Activated CD8-positive, alpha-beta T cell treated with anti-CD3 and anti-CD28 coated beads for 36 hours (primary cell): ENCODE measurements at regions not wholly inside any gene's neighbourhood (a gene's known extent, or its start where the extent isn't known, plus 50 kb on each side); places are given as distances from the start of the nearest gene placed in this dataset.
"Not testable (repeated sequence)": the region's sequence is repeated elsewhere in the genome, so short reads cannot be mapped to it uniquely, and the experiment has no call there.

Source experiments
- ATAC-seq: fragments of 200-7000 bp; cut with Tn5 transposase; one replicate; pipeline ENCODE4 v1.10.0; 2021; ENCODE audit warnings: mild to moderate bottlenecking, moderate library complexity
- CTCF ChIA-PET: fragments of 350-600 bp; sonication (Branson Sonifier 250); formaldehyde crosslinking; loops from one replicate; lab custom pipeline; 2021; ENCODE audit warnings: antibody characterized with exemption; lab: Charles Lee
- POLR2A ChIA-PET: fragments of 350-600 bp; sonication (Branson Sonifier 250); formaldehyde crosslinking; loops from one replicate; lab custom pipeline; 2021; ENCODE audit warnings: antibody characterized with exemption; lab: Charles Lee
- DNase-seq: peaks from one replicate; pipeline ENCODE4 v3.0.0-alpha.2; 2020
- H3K27ac Mint-ChIP-seq: one replicate; pipeline ENCODE4 v1.8.0; 2021; ENCODE audit warnings: mild to moderate bottlenecking, mixed read lengths
- H3K27me3 Mint-ChIP-seq: one replicate; pipeline ENCODE4 v1.8.0; 2021; ENCODE audit warnings: mixed read lengths
- H3K36me3 Mint-ChIP-seq: one replicate; pipeline ENCODE4 v1.8.0; 2021; ENCODE audit warnings: low read depth, mixed read lengths
- H3K4me1 Mint-ChIP-seq: one replicate; pipeline ENCODE4 v1.8.0; 2021; ENCODE audit warnings: low read depth, mixed read lengths
- H3K4me3 Mint-ChIP-seq: one replicate; pipeline ENCODE4 v1.8.0; 2021; ENCODE audit warnings: mild to moderate bottlenecking, moderate library complexity, mixed read lengths
- H3K9me3 Mint-ChIP-seq: one replicate; pipeline ENCODE4 v1.8.0; 2021; ENCODE audit warnings: mixed read lengths
- CTCF ChIP-seq: fragments of 200-600 bp; IDR thresholded peaks from one replicate; pipeline ENCODE4 v1.8.0; 2022; ENCODE audit warnings: antibody characterized with exemption, mild to moderate bottlenecking
- intact Hi-C: fragments of 100-400 bp; cut with micrococcal nuclease; formaldehyde crosslinking; loops from one replicate; pipeline ENCODE4 v1.10.0; 2022

GRCh38 chrX:40984962-40985361 is 100.3 kb upstream of the USP9X start:
- Mint-ChIP-seq H3K27ac (no peak overlapping the region), H3K9me3 (peaks cover 4% of the 10 kb centered on the region), H3K27me3 (no peaks in the 10 kb centered on the region), H3K36me3 (no peaks in the 10 kb centered on the region), H3K4me1 (no peaks in the 10 kb centered on the region), H3K4me3 (no peak overlapping the region)
- intact Hi-C loops: no loop called here
- POLR2A ChIA-PET: no interaction called here
- DNase-seq: no peak
- CTCF ChIA-PET: no interaction called here
- TF ChIP-seq CTCF: no peak
- ATAC-seq: no peak

- TF ChIP-seq CTCF: no peak
- ChIA-PET CTCF (no interaction called here), POLR2A (no interaction called here)
- intact Hi-C loops: no loop called here
- no peak for DNase-seq
- ATAC-seq: no peak
- no peaks in the 10 kb centered on the region for H3K4me1 Mint-ChIP-seq
- no peak overlapping the region for H3K27ac Mint-ChIP-seq
- no peaks in the 10 kb centered on the region for H3K27me3 Mint-ChIP-seq
- H3K4me3 Mint-ChIP-seq: no peak overlapping the region
- H3K36me3 Mint-ChIP-seq: no peaks in the 10 kb centered on the region
- peaks cover 4% of the 10 kb centered on the region for H3K9me3 Mint-ChIP-seq
These were observed 97.8 kb upstream of the USP9X start for GRCh38 chrX:40987413-40987812.

- ATAC-seq: no peak
- Mint-ChIP-seq H3K4me3 (no peak overlapping the region), H3K27ac (no peak overlapping the region), H3K9me3 (peaks cover 4% of the 10 kb centered on the region), H3K4me1 (no peaks in the 10 kb centered on the region), H3K36me3 (no peaks in the 10 kb centered on the region), H3K27me3 (no peaks in the 10 kb centered on the region)
- ChIA-PET POLR2A (no interaction called here), CTCF (no interaction called here)
- intact Hi-C loops: no loop called here
- DNase-seq: no peak
- TF ChIP-seq CTCF: no peak
These were observed 97.1 kb upstream of the USP9X start for GRCh38 chrX:40988100-40988499.

- ATAC-seq, DNase-seq, H3K4me1 Mint-ChIP-seq, CTCF ChIA-PET, H3K27me3 Mint-ChIP-seq, H3K4me3 Mint-ChIP-seq, H3K27ac Mint-ChIP-seq, H3K9me3 Mint-ChIP-seq, H3K36me3 Mint-ChIP-seq, intact Hi-C loops, POLR2A ChIA-PET: not testable (repeated sequence)
These were observed 91.8 kb upstream of the USP9X start for GRCh38 chrX:40993395-40993794.

- ChIA-PET CTCF (interaction anchor here (0.6 kb wide), 1 partner anchor 25 kb away, joined by 3 read pairs; no protein-coding TSS in a partner anchor), POLR2A (no interaction called here)
- Mint-ChIP-seq H3K27me3 (no peaks in the 10 kb centered on the region), H3K4me1 (no peaks in the 10 kb centered on the region), H3K27ac (no peak overlapping the region), H3K4me3 (no peak overlapping the region), H3K9me3 (no peaks in the 10 kb centered on the region), H3K36me3 (no peaks in the 10 kb centered on the region)
- TF ChIP-seq CTCF: no peak
- intact Hi-C loops: no loop called here
- ATAC-seq: peak; percentile 49
- DNase-seq: no peak
These were observed 88.2 kb upstream of the USP9X start for GRCh38 chrX:40996886-40997530.

GRCh38 chrX:40998123-40998522 is 87.1 kb upstream of the USP9X start:
- ATAC-seq (no peak), DNase-seq (no peak)
- H3K4me1 Mint-ChIP-seq: no peaks in the 10 kb centered on the region
- H3K9me3 Mint-ChIP-seq: no peaks in the 10 kb centered on the region
- H3K4me3 Mint-ChIP-seq: no peak overlapping the region
- POLR2A ChIA-PET: no interaction called here
- H3K27me3 Mint-ChIP-seq: no peaks in the 10 kb centered on the region
- CTCF ChIA-PET: no interaction called here
- intact Hi-C loops: no loop called here
- no peak overlapping the region for H3K27ac Mint-ChIP-seq
- H3K36me3 Mint-ChIP-seq: no peaks in the 10 kb centered on the region
- no peak for TF ChIP-seq CTCF
